PFSK-1 (cell line): ENCODE measurements at regions not wholly inside any gene's neighbourhood (a gene's known extent, or its start where the extent isn't known, plus 50 kb on each side); places are given as distances from the start of the nearest gene placed in this dataset.

Experiments
- FOXP2 ChIP-seq: optimal IDR thresholded peaks from 2 replicates; pipeline ENCODE3; 2011; ENCODE audit warnings: borderline replicate concordance, control low read depth, inconsistent platforms; ENCODE audit not compliant: insufficient read depth; ENCODE audit errors: extremely low read length, extremely low read depth
- POLR2AphosphoS5 ChIP-seq: IDR thresholded peaks from 2 replicates; pipeline ENCODE4 v1.6.1; 2012; ENCODE audit warnings: low read depth, mild to moderate bottlenecking, control low read depth, low read length, moderate library complexity
- REST ChIP-seq, 2 experiments: IDR thresholded peaks; 2 replicates each; pipeline versions ENCODE4 v1.6.1 to v1.8.0; 2011 to 2012; ENCODE audit warnings: low read depth in 2 of 2, low read length in 2 of 2, control low read depth in 1 of 2, inconsistent platforms in 1 of 2, mild to moderate bottlenecking in 1 of 2, moderate library complexity in 1 of 2; ENCODE audit not compliant: insufficient read depth in 1 of 2
- SIN3A ChIP-seq: IDR thresholded peaks from 2 replicates; pipeline ENCODE4 v1.6.1; 2012; ENCODE audit warnings: mild to moderate bottlenecking, low read length, moderate library complexity, borderline replicate concordance; ENCODE audit not compliant: insufficient read depth
- TAF1 ChIP-seq: IDR thresholded peaks from 2 replicates; pipeline ENCODE4 v1.6.1; 2012; ENCODE audit warnings: low read length, control low read depth, borderline replicate concordance; ENCODE audit not compliant: insufficient read depth

- no peak for TF ChIP-seq TAF1
- no peak for TF ChIP-seq POLR2AphosphoS5
- no peak for TF ChIP-seq REST (IDR thresholded peaks at IDR 0.05; ENCODE audit: insufficient read depth in 1 of 2, low read depth in 2 of 2, low read length in 2 of 2)
- TF ChIP-seq SIN3A: no peak
- no peak for TF ChIP-seq FOXP2
Observed at GRCh38 chr13:48798180-48798579, 144.5 kb downstream of the CYSLTR2 start.

DNA sequence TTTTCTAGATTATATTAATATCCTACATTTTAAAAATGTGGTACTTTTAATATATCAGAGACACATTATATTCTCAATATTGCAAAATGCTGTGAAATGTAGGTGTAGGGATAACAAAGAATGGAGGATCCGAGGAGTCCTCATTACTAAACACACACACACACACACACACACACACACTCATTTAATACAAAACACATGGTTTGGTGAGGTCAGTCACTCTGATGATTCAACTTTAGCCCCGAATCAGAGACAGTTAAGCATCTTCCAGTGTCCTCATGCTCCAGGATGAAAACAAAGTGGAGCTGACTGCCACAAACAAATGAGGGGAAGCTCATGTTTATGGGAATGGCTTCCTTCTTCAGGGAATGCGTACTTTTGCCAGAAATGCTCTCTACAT, 147.5 kb downstream of the CYSLTR2 start:
- no peak for TF ChIP-seq TAF1

GRCh38 chr13:48804821-48805601, 151.3 kb downstream of the CYSLTR2 start:
- TF ChIP-seq REST (IDR thresholded peaks at IDR 0.05; ENCODE audit: insufficient read depth in 1 of 2, low read depth in 2 of 2, low read length in 2 of 2) (no peak), POLR2AphosphoS5 (no peak), FOXP2 (no peak), TAF1 (no peak), SIN3A (no peak)

- TF ChIP-seq TAF1: no peak
- TF ChIP-seq FOXP2: no peak
- TF ChIP-seq POLR2AphosphoS5: no peak
- no peak for TF ChIP-seq SIN3A
- TF ChIP-seq REST (IDR thresholded peaks at IDR 0.05; ENCODE audit: insufficient read depth in 1 of 2, low read depth in 2 of 2, low read length in 2 of 2): no peak
Observed at GRCh38 chr13:48806522-48806921, 152.8 kb downstream of the CYSLTR2 start.

DNA sequence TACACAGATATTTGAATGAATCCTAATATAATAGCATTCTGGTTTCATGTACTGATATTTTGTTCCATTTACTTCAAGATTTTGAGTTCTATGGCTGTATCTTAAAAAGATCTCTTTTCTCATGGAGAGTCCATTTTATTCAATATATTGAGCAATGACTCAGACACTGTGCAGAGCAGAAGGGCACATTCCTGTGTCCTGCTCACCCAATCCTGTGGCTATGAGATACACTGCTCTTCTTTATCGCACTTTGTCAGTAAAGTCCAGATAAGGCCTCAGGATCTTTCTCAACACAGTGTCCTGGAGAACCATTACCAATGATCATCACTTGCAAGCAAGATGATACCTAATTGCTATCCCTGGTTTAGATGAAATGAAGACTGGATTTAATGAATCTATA, 155.0 kb downstream of the CYSLTR2 start:
- no peak for TF ChIP-seq TAF1
- no peak for TF ChIP-seq REST (IDR thresholded peaks at IDR 0.05; ENCODE audit: insufficient read depth in 1 of 2, low read depth in 2 of 2, low read length in 2 of 2)
- no peak for TF ChIP-seq SIN3A
- TF ChIP-seq FOXP2: no peak
- no peak for TF ChIP-seq POLR2AphosphoS5
